ENCODE measurements at regions not wholly inside any gene's neighbourhood (a gene's known extent, or its start where the extent isn't known, plus 50 kb on each side); places are given as distances from the start of the nearest gene placed in this dataset.

DNA sequence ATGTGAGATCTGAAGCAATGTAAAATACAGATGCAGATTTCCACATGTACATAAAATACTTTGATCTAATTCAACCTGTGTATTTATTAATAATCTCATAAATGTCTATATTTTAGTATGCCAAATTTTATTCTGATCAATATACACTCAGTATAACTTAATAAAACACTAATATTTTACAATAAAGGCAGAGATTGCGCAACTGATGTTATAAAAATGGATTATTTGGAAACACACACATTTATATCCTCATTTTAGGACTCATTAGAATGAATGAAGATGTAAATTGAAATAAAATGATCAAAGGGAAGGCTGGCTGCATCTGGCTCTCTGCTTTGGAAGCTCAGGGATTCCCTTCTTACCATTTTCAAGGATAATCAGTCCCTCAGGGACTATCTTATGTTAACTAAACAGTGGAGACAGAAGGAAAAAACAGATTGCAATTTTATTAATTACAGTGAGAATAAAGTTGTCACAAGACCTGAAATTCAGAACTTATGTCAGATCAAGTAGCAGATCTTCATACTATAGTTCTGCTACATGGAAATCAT lies 900.9 kb upstream of the EPHA5 start:
- Histone ChIP-seq H3K36me3 (ENCODE audit: control insufficient read depth in 1 of 2, insufficient read depth in 2 of 2, low read length in 2 of 2) (no peaks in the 10 kb centered on the region), H2BK5ac (ENCODE audit: low read depth, low read length, poor library complexity) (no peak overlapping the region), H3K4ac (ENCODE audit: low read depth, low read length) (no peak overlapping the region), H3K9me3 (ENCODE audit: insufficient read depth, low read depth, low read length) (no peaks in the 10 kb centered on the region), H2BK12ac (ENCODE audit: low read length) (no peak overlapping the region), H3K23ac (ENCODE audit: low read length) (no peak overlapping the region), H2AFZ (ENCODE audit: insufficient read depth, low read length, poor library complexity) (no peak overlapping the region), H3K79me2 (ENCODE audit: control insufficient read depth, insufficient read depth, low read length, poor library complexity) (no peaks in the 10 kb centered on the region), H4K91ac (ENCODE audit: low read depth, low read length) (no peak overlapping the region), H3K79me1 (ENCODE audit: low read length) (no peaks in the 10 kb centered on the region), H2AK5ac (ENCODE audit: low read length) (no peak overlapping the region), H3K4me2 (ENCODE audit: low read length) (no peak overlapping the region), H4K12ac (ENCODE audit: low read depth, low read length) (no peak overlapping the region), H3K9ac (ENCODE audit: low read length) (no peak overlapping the region), H3K27me3 (ENCODE audit: insufficient read depth, low read length) (no peaks in the 10 kb centered on the region), H3K27ac (ENCODE audit: low read depth, low read length) (no peak overlapping the region), H3K14ac (ENCODE audit: low read length) (no peak overlapping the region), H3K18ac (ENCODE audit: low read length) (no peak overlapping the region), H2BK120ac (ENCODE audit: insufficient read depth, low read length, poor library complexity) (no peak overlapping the region), H3K4me3 (ENCODE audit: low read depth, low read length) (no peak overlapping the region), H4K8ac (ENCODE audit: low read depth, low read length) (no peak overlapping the region), H3K4me1 (ENCODE audit: control insufficient read depth in 1 of 2, insufficient read depth in 2 of 2, low read length in 2 of 2) (peaks cover 0 to 2% of the 10 kb centered on the region in 2 experiments)
- DNase-seq, result no peak
- WGBS (ENCODE audit: extremely low coverage, insufficient coverage, insufficient read length), result no CpG with 5 or more reads among the region's 1 CpG

DNA sequence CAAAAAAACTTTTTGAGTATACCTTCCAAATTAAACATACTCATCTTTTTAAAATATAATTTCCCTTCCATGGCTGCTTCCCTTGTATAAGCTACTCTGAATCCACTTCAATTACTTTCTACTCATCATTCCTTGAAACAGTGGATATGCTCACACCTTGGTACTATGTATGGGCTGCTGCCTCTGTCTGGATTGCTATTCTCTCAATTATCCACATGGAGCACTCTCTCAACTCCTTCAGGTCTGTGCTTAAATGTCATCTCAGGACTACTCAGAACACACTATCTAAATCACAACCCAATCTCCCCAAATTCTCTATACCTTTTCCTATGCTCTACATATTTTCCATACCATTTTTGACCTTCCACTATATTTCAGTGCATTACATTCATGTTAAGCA lies 898.9 kb upstream of the EPHA5 start:
- peaks cover 0 to 5% of the 10 kb centered on the region in 2 experiments for H3K4me1 ChIP-seq (ENCODE audit: control insufficient read depth in 1 of 2, insufficient read depth in 2 of 2, low read length in 2 of 2)
- H3K79me2 ChIP-seq (ENCODE audit: control insufficient read depth, insufficient read depth, low read length, poor library complexity), result no peaks in the 10 kb centered on the region
- no peak overlapping the region for H3K4me2 ChIP-seq (ENCODE audit: low read length)
- no peak overlapping the region for H3K4me3 ChIP-seq (ENCODE audit: low read depth, low read length)
- H2AK5ac ChIP-seq (ENCODE audit: low read length), result no peak overlapping the region
- no peak overlapping the region for H3K9ac ChIP-seq (ENCODE audit: low read length)
- no peak overlapping the region for H3K27ac ChIP-seq (ENCODE audit: low read depth, low read length)
- no peak overlapping the region for H4K91ac ChIP-seq (ENCODE audit: low read depth, low read length)
- H2BK120ac ChIP-seq (ENCODE audit: insufficient read depth, low read length, poor library complexity), result no peak overlapping the region
- peaks cover 2% of the 10 kb centered on the region for H3K79me1 ChIP-seq (ENCODE audit: low read length)
- no peaks in the 10 kb centered on the region for H3K36me3 ChIP-seq (ENCODE audit: control insufficient read depth in 1 of 2, insufficient read depth in 2 of 2, low read length in 2 of 2)
- no peak overlapping the region for H2BK5ac ChIP-seq (ENCODE audit: low read depth, low read length, poor library complexity)
- no peak overlapping the region for H2BK12ac ChIP-seq (ENCODE audit: low read length)
- no peak overlapping the region for H2AFZ ChIP-seq (ENCODE audit: insufficient read depth, low read length, poor library complexity)
- no peak overlapping the region for H4K8ac ChIP-seq (ENCODE audit: low read depth, low read length)
- H3K27me3 ChIP-seq (ENCODE audit: insufficient read depth, low read length), result no peaks in the 10 kb centered on the region
- no peak overlapping the region for H3K4ac ChIP-seq (ENCODE audit: low read depth, low read length)
- no peak overlapping the region for H3K14ac ChIP-seq (ENCODE audit: low read length)
- H3K18ac ChIP-seq (ENCODE audit: low read length), result no peak overlapping the region
- H4K12ac ChIP-seq (ENCODE audit: low read depth, low read length), result no peak overlapping the region
- DNase-seq, result no peak
- H3K9me3 ChIP-seq (ENCODE audit: insufficient read depth, low read depth, low read length), result no peaks in the 10 kb centered on the region
- no peak overlapping the region for H3K23ac ChIP-seq (ENCODE audit: low read length)

DNA sequence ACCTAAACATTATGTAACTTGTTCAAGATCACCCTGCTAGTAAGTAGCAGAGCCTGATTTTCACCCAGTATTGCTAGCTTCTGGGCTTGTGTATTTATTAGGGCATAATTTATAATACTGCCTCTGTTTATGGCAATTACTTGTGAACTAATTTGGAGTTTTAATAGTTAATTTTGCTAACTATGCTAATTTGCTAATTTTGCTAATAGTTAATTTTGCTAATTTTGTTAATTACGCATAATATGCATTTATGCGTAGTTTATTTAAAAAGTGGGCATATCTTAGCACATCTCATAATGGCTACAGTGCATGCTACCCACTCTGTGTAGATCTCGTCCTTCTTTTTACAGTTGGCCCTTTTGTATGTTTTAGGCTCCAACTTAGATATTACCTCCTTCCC lies 898.1 kb upstream of the EPHA5 start:
- H2AK5ac ChIP-seq (ENCODE audit: low read length), result no peak overlapping the region
- H3K27ac ChIP-seq (ENCODE audit: low read depth, low read length), result no peak overlapping the region
- no peak for DNase-seq
- WGBS (ENCODE audit: extremely low coverage, insufficient coverage, insufficient read length), result no CpG with 5 or more reads among the region's 3 CpGs
- peaks cover 2% of the 10 kb centered on the region for H3K79me1 ChIP-seq (ENCODE audit: low read length)
- H3K18ac ChIP-seq (ENCODE audit: low read length), result no peak overlapping the region
- no peak overlapping the region for H3K4me3 ChIP-seq (ENCODE audit: low read depth, low read length)
- H2BK12ac ChIP-seq (ENCODE audit: low read length), result no peak overlapping the region
- H3K23ac ChIP-seq (ENCODE audit: low read length), result no peak overlapping the region
- H3K14ac ChIP-seq (ENCODE audit: low read length), result no peak overlapping the region
- no peak overlapping the region for H4K8ac ChIP-seq (ENCODE audit: low read depth, low read length)
- no peak overlapping the region for H2BK120ac ChIP-seq (ENCODE audit: insufficient read depth, low read length, poor library complexity)
- no peak overlapping the region for H3K4me2 ChIP-seq (ENCODE audit: low read length)
- H3K79me2 ChIP-seq (ENCODE audit: control insufficient read depth, insufficient read depth, low read length, poor library complexity), result no peaks in the 10 kb centered on the region
- H3K4me1 ChIP-seq (ENCODE audit: control insufficient read depth in 1 of 2, insufficient read depth in 2 of 2, low read length in 2 of 2), result peaks cover 0 to 5% of the 10 kb centered on the region in 2 experiments
- H2AFZ ChIP-seq (ENCODE audit: insufficient read depth, low read length, poor library complexity), result no peak overlapping the region
- no peaks in the 10 kb centered on the region for H3K36me3 ChIP-seq (ENCODE audit: control insufficient read depth in 1 of 2, insufficient read depth in 2 of 2, low read length in 2 of 2)
- H2BK5ac ChIP-seq (ENCODE audit: low read depth, low read length, poor library complexity), result no peak overlapping the region
- no peak overlapping the region for H3K9ac ChIP-seq (ENCODE audit: low read length)
- no peak overlapping the region for H4K91ac ChIP-seq (ENCODE audit: low read depth, low read length)
- no peaks in the 10 kb centered on the region for H3K9me3 ChIP-seq (ENCODE audit: insufficient read depth, low read depth, low read length)
- no peak overlapping the region for H3K4ac ChIP-seq (ENCODE audit: low read depth, low read length)
- no peaks in the 10 kb centered on the region for H3K27me3 ChIP-seq (ENCODE audit: insufficient read depth, low read length)
- no peak overlapping the region for H4K12ac ChIP-seq (ENCODE audit: low read depth, low read length)

DNA sequence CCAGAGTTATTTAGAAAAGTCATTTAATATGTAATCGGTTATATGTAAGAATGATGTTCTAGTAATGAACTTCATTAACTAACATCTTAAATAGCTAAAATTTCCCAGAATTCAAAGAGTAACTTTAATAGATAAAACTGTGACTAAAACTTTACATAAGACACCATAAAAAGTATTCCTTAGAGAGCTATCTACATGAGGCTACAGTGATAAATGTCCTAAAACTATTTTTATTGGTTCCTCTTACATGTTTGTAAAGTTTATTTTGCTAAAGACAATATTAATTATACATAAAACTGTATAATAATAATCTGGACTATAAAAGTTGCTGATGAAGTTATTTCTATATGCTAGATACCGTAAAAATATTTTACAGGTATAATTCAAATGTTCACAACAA lies 897.7 kb upstream of the EPHA5 start:
- Histone ChIP-seq H3K18ac (ENCODE audit: low read length) (no peak overlapping the region), H2BK5ac (ENCODE audit: low read depth, low read length, poor library complexity) (no peak overlapping the region), H2BK12ac (ENCODE audit: low read length) (no peak overlapping the region), H2AK5ac (ENCODE audit: low read length) (no peak overlapping the region), H3K9me3 (ENCODE audit: insufficient read depth, low read depth, low read length) (no peaks in the 10 kb centered on the region), H3K4me1 (ENCODE audit: control insufficient read depth in 1 of 2, insufficient read depth in 2 of 2, low read length in 2 of 2) (peaks cover 0 to 5% of the 10 kb centered on the region in 2 experiments), H3K14ac (ENCODE audit: low read length) (no peak overlapping the region), H3K4me3 (ENCODE audit: low read depth, low read length) (no peak overlapping the region), H4K8ac (ENCODE audit: low read depth, low read length) (no peak overlapping the region), H3K4me2 (ENCODE audit: low read length) (no peak overlapping the region), H3K27me3 (ENCODE audit: insufficient read depth, low read length) (no peaks in the 10 kb centered on the region), H3K79me1 (ENCODE audit: low read length) (peaks cover 2% of the 10 kb centered on the region), H3K4ac (ENCODE audit: low read depth, low read length) (no peak overlapping the region), H2BK120ac (ENCODE audit: insufficient read depth, low read length, poor library complexity) (no peak overlapping the region), H3K23ac (ENCODE audit: low read length) (no peak overlapping the region), H2AFZ (ENCODE audit: insufficient read depth, low read length, poor library complexity) (no peak overlapping the region), H4K91ac (ENCODE audit: low read depth, low read length) (no peak overlapping the region), H4K12ac (ENCODE audit: low read depth, low read length) (no peak overlapping the region), H3K79me2 (ENCODE audit: control insufficient read depth, insufficient read depth, low read length, poor library complexity) (no peaks in the 10 kb centered on the region), H3K36me3 (ENCODE audit: control insufficient read depth in 1 of 2, insufficient read depth in 2 of 2, low read length in 2 of 2) (no peaks in the 10 kb centered on the region), H3K9ac (ENCODE audit: low read length) (no peak overlapping the region), H3K27ac (ENCODE audit: low read depth, low read length) (no peak overlapping the region)
- DNase-seq, result no peak
- WGBS (ENCODE audit: extremely low coverage, insufficient coverage, insufficient read length), result no CpG with 5 or more reads among the region's 2 CpGs
